HepG2 (cell line): ENCODE measurements at regions not wholly inside any gene's neighbourhood (a gene's known extent, or its start where the extent isn't known, plus 50 kb on each side); places are given as distances from the start of the nearest gene placed in this dataset.

Source experiments
- NFE2L1 ChIP-seq: sonication (generic); formaldehyde crosslinking; IDR thresholded peaks from 2 replicates; pipeline ENCODE4 v1.4.0; 2020; ENCODE audit warnings: missing genetic modification reagents, mild to moderate bottlenecking, borderline replicate concordance
- PLRG1 ChIP-seq: fragments of 450-650 bp; conservative IDR thresholded peaks from 2 replicates; pipeline ENCODE4 v1.6.1; 2016
- TF ChIP-seq, protein P1 (sequence below): sonication (generic); formaldehyde crosslinking; IDR thresholded peaks from 2 replicates; pipeline ENCODE4 v1.4.0; 2020; ENCODE audit warnings: low read depth, missing genetic modification reagents

DNA sequence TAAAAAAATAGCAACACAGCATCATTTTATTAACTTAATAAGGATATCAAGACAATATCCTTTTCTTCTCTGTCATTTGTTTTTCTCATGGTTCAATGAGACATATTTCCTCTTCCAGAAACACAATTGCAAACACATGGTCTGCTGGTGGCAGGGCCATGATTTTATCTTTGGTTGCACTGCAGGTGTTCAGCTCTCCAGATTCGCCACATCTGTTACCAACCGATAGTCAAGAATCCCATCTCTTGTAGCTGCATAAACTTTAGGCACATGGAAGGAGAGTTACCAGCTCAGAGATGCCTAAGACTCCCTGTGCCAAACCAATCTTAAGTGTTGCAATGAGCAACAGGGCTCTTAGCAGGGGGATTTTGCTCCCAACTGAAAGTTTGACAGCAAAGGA, 1303.2 kb upstream of the CELF4 start:
- TF ChIP-seq, protein P1, sequence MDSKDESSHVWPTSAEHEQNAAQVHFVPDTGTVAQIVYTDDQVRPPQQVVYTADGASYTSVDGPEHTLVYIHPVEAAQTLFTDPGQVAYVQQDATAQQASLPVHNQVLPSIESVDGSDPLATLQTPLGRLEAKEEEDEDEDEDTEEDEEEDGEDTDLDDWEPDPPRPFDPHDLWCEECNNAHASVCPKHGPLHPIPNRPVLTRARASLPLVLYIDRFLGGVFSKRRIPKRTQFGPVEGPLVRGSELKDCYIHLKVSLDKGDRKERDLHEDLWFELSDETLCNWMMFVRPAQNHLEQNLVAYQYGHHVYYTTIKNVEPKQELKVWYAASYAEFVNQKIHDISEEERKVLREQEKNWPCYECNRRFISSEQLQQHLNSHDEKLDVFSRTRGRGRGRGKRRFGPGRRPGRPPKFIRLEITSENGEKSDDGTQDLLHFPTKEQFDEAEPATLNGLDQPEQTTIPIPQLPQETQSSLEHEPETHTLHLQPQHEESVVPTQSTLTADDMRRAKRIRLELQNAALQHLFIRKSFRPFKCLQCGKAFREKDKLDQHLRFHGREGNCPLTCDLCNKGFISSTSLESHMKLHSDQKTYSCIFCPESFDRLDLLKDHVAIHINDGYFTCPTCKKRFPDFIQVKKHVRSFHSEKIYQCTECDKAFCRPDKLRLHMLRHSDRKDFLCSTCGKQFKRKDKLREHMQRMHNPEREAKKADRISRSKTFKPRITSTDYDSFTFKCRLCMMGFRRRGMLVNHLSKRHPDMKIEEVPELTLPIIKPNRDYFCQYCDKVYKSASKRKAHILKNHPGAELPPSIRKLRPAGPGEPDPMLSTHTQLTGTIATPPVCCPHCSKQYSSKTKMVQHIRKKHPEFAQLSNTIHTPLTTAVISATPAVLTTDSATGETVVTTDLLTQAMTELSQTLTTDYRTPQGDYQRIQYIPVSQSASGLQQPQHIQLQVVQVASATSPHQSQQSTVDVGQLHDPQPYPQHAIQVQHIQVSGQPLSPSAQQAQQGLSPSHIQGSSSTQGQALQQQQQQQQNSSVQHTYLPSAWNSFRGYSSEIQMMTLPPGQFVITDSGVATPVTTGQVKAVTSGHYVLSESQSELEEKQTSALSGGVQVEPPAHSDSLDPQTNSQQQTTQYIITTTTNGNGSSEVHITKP (CRISPR knock-in tag): no peak
- TF ChIP-seq NFE2L1 (CRISPR knock-in tag): no peak
- no peak for TF ChIP-seq PLRG1
